ENCODE measurements at regions not wholly inside any gene's neighbourhood (a gene's known extent, or its start where the extent isn't known, plus 50 kb on each side); places are given as distances from the start of the nearest gene placed in this dataset.
A peak's percentile ranks its signal among the peaks of the same experiment; 100 is the strongest.

GRCh38 chr3:104554425-104554824 lies 812.3 kb upstream of the ALCAM start:
- no peaks in the 10 kb centered on the region for H3K36me3 ChIP-seq
- H3K27ac ChIP-seq: no peak overlapping the region
- no peak overlapping the region for H3K4me3 ChIP-seq
- no peak for TF ChIP-seq CTCF (IDR thresholded peaks at IDR 0.05)
- TF ChIP-seq POLR2A (IDR thresholded peaks at IDR 0.05): no peak
- no peaks in the 10 kb centered on the region for H3K9me3 ChIP-seq
- intact Hi-C loops (cut with DNase I; ENCODE audit: low total_unique reads): no loop called here
- no peaks in the 10 kb centered on the region for H3K4me1 ChIP-seq
- DNase-seq: no peak
- H3K27me3 ChIP-seq: no peaks in the 10 kb centered on the region

- DNase-seq: no peak
- no peak overlapping the region for H3K27ac ChIP-seq
- TF ChIP-seq CTCF (IDR thresholded peaks at IDR 0.05) (no peak), POLR2A (IDR thresholded peaks at IDR 0.05) (no peak)
- H3K9me3 ChIP-seq: no peaks in the 10 kb centered on the region
- no peaks in the 10 kb centered on the region for H3K27me3 ChIP-seq
- no peaks in the 10 kb centered on the region for H3K4me1 ChIP-seq
- intact Hi-C loops (cut with DNase I; ENCODE audit: low total_unique reads): no loop called here
- H3K4me3 ChIP-seq: no peak overlapping the region
- no peaks in the 10 kb centered on the region for H3K36me3 ChIP-seq
Measured at GRCh38 chr3:104555728-104556127, 811.0 kb upstream of the ALCAM start.

GRCh38 chr3:104556372-104557078 lies 810.2 kb upstream of the ALCAM start:
- intact Hi-C loops (cut with DNase I; ENCODE audit: low total_unique reads): no loop called here
- Histone ChIP-seq H3K27me3 (no peaks in the 10 kb centered on the region), H3K4me1 (no peaks in the 10 kb centered on the region), H3K9me3 (no peaks in the 10 kb centered on the region), H3K27ac (no peak overlapping the region), H3K4me3 (no peak overlapping the region), H3K36me3 (no peaks in the 10 kb centered on the region)
- DNase-seq: no peak
- TF ChIP-seq POLR2A (IDR thresholded peaks at IDR 0.05): no peak
- no peak for TF ChIP-seq CTCF (IDR thresholded peaks at IDR 0.05)

GRCh38 chr3:104561324-104561723 lies 805.4 kb upstream of the ALCAM start:
- H3K27me3 ChIP-seq: no peaks in the 10 kb centered on the region
- TF ChIP-seq POLR2A (IDR thresholded peaks at IDR 0.05) (no peak), CTCF (IDR thresholded peaks at IDR 0.05) (no peak)
- no peak overlapping the region for H3K4me3 ChIP-seq
- intact Hi-C loops (cut with DNase I; ENCODE audit: low total_unique reads): no loop called here
- DNase-seq: no peak
- no peaks in the 10 kb centered on the region for H3K9me3 ChIP-seq
- H3K36me3 ChIP-seq: no peaks in the 10 kb centered on the region
- no peaks in the 10 kb centered on the region for H3K4me1 ChIP-seq
- no peak overlapping the region for H3K27ac ChIP-seq

GRCh38 chr3:104564045-104564643 lies 802.6 kb upstream of the ALCAM start:
- peak; percentile 11 to 46 (median 26) for TF ChIP-seq CTCF (IDR thresholded peaks at IDR 0.05)
- no peak for TF ChIP-seq POLR2A (IDR thresholded peaks at IDR 0.05)
- peak in 1 of 2 donors; percentile 21 for DNase-seq
- intact Hi-C loops (cut with DNase I; ENCODE audit: low total_unique reads): no loop called here

More at GRCh38 chr3:104564045-104564643, 802.6 kb upstream of the ALCAM start:
- Histone ChIP-seq H3K4me3 (no peak overlapping the region), H3K27me3 (no peaks in the 10 kb centered on the region), H3K27ac (no peak overlapping the region), H3K36me3 (no peaks in the 10 kb centered on the region), H3K9me3 (no peaks in the 10 kb centered on the region), H3K4me1 (no peaks in the 10 kb centered on the region)
